IPS DF 4.7 (cell line): ENCODE measurements at regions not wholly inside any gene's neighbourhood (a gene's known extent, or its start where the extent isn't known, plus 50 kb on each side); places are given as distances from the start of the nearest gene placed in this dataset.
"Not testable (repeated sequence)": the region's sequence is repeated elsewhere in the genome, so short reads cannot be mapped to it uniquely, and the experiment has no call there.

Source experiments
- DNase-seq: peaks from one replicate; pipeline ENCODE4 v3.0.0-alpha.2; 2013; ENCODE audit warnings: low spot score; ENCODE audit errors: extremely low read depth

DNA sequence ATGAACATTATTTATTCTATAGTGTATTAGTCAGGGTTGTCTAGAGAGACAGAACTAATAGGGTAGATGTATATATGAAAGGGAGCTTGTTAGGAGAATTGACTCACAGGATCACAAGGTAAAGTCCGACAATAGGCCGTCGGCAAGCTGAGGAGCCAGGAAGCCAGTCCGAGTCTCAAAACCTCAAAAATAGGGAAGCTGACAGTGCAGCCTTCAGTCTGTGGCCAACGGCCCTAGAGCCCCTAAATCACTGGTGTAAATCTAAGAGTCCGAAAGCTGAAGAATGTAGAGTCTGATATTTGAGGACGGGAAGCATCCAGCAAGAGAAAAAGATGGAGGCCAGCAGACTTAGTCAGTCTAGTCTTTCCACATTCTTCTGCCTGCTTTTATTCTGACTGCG is 912.2 kb downstream of the FLRT2 start:
- DNase-seq = no peak

DNA sequence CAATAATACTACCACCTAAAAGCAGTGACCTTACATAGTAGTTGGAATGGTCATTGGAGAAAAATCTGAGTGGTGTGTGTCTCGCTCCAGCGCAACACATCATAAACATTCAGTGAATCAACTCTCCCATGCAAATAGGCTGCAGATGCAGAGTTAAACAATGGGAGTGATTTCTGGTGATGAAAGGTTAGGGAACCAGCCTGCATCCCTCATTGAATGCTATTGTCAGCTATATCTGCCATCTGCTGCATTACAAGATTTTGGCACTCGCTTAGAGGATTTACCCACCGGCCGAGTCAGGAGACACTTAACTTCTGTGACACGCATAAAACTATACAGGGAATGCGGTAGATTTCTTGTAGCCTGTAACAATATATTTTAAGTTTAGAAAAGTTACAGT is 900.9 kb downstream of the FLRT2 start:
- DNase-seq = no peak

DNA sequence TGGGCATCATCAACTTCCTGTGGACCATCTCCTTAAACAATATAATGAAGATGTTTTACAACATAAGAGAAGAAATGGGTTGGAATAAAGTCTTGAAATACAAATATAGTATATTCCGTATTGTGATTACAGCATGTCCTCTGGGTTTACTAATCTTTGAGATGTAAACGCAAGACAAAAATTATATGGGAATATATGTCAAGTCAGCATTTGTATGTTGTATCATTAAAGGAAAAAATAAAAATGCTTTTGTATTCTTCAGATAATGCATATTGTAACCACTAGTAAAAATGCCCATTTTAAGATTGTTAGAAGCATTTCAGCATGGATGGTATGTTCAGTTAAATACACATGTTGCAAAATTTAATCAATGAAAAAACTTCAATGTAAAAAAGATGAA is 893.3 kb downstream of the FLRT2 start:
- no peak for DNase-seq

DNA sequence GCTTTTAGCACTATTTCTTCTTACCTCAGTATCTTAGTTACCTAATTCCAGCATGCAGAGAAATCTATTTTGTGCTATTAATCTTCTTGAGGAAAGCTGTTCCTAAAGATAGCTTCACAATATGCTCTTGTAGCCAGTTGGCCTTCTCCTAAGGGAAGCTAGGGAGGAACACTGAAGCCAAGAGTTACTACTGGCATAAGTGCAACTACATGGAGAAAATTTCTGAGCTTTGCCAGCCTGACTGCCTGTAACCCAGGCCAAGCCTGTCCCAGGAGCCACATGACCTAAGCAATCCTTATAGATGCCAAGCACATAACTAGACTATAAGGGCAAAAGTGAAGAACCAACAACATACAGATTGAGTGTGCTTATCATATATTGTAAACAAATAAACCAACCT is 890.2 kb downstream of the FLRT2 start:
- DNase-seq = no peak

DNA sequence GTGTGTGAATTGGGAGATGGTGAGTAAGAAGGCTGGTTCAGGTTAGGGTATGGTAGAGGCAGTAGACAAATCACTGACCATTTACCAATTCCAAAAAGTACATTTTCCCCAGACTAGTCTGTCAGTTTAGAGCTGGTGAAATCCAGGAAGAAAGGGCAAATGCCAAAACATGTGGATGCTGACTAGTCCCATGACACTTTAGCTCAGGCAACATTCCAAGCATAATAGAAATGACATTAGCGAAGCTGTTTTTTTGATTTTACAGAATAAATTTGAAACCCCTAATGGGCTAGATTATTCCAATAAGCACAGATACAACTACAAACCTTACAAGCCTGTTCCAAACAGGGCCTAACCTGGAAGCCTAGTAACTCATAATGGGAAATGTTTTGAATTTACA is 884.2 kb downstream of the FLRT2 start:
- no peak for DNase-seq

DNA sequence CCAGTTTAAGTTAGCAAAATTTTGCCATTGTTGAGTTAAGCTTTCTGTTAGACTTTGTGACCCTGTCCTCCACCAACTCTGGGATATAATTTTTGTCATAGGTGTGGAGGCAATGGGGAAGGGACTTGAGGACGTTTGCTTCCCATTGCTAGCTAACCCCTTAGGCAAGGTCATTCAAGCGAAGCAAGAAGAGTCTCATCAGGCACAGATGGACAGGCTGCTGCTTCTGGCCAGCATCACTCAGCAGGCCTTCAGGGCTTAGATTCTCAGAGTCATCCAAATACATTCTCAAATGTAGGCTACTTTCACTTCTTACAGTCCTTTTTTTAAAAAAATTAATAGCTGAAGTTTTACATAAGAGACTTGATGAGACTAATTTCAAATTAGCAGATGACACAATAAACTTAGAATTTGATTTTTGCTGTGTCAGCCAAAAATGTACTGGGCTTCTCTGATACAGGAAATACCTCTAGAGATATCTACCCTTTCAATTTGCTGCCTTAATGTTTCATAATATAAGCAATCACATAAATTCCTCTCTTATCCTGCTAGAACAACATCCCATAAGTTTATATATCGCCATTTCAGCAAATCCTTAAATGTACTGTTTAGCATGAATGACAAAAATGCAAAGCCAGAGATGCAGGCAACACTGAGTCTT is 875.2 kb downstream of the FLRT2 start:
- no peak for DNase-seq

DNA sequence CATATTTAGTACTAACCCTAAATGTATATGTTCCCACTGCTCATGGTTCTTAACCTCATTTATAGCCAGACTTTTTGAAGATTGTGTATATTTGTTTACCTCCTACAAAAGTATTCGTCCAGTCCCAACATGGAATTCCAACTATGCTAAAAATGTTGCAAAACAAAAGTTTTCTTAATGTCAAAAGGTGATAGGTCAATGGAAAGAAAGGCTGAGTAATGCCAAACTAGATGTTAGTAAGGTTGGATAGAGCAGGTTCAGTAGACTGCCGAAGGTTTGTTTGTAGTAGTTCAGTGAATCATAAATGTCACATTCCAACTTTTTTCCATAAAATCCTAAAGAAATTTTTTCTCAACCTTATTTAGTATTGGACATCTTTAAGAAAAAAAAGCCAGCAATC is 874.5 kb downstream of the FLRT2 start:
- no peak for DNase-seq

DNA sequence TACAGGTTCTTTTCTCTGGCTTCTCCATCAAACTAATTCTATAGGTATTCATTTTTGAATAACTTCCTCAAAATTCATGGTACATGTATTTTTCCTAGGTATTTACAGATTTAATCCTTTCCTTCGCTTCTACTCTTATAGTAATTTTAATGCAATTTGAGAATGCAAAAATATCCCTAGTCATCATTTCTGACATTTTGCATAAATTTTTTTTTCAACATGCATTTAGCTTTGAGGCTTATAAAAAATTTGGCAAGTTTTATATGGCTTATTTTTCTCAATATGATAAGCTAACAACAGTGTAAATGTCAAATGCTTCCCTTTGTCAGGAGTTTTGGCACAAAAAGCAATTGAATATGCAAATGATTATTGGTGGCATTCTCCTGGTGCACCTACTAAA is 872.6 kb downstream of the FLRT2 start:
- no peak for DNase-seq

DNA sequence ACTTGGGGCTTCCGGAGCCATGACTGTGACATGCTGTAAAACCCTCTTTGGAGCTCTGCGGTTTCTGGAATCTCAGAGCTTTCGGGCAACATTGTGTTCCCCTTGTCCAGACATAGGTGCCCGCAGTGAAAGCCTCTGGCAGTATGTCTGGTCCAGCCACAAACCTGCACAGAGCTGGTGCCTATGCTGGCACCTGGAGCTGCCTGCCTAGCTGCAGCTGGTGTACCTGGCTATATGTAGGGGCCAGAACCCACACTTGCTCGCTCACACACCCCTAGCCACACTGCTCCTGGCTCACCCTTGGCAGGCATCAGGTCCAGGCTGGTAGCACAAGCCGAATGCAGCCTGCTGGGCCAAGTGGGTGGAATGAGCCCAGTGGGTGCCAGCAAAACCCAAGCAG is 861.1 kb downstream of the FLRT2 start:
- DNase-seq = no peak

DNA sequence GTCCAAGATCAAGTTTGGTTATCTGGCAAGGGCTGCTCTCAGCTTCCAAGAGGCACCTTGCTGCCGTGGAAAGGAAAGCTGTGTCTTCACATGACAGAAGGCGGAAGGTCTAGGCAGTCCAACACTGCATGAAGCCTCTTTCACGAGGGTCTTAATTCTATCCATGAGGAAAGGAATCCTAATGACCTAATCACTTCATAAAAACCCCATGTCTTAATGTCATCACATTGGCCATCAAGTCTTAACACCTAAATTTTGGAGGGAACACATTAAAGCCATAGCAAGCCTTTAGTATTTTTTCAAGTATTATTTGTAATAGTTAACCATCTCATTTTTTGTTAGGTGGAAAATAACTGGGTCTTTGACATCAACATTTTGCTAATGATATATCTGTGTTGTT is 858.3 kb downstream of the FLRT2 start:
- DNase-seq = no peak

DNA sequence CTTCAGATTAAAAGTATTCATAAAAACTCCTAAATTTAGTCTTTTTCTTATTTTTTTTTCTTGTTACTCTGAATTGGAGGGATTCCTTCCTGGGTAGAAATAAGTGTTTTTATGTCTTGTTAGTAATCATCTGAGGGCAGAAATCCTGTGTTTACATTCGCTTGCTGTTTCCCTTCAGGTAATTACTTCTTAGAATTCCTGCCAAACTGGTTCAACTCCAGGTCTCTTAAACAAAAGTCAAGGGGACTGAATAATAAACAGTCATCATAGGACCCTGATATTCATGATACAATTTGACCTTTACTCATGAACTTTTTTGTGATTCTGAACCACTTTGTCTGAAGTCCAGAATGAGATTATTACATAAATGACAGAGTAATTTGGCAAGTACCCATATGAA is 843.9 kb downstream of the FLRT2 start:
- DNase-seq = no peak

DNA sequence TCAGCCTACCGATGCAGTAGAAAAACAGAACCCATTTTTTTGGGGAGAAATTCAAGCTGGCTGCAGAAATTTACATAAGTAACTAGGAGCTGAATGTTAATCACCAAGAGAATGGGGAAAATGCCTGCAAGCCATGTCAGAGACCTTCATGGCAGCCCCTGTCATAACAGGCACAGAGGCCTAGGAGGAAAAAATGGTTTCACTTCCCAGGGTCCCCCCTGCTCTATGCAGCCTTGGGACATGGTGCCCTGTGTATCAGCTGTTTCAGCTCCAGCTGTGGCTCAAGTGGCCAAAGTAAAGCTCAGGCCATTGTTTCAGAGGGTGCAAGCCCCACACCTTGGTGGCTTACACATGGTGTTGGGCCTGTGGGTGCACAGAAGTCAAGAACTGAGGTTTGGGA is 842.5 kb downstream of the FLRT2 start:
- DNase-seq = no peak

DNA sequence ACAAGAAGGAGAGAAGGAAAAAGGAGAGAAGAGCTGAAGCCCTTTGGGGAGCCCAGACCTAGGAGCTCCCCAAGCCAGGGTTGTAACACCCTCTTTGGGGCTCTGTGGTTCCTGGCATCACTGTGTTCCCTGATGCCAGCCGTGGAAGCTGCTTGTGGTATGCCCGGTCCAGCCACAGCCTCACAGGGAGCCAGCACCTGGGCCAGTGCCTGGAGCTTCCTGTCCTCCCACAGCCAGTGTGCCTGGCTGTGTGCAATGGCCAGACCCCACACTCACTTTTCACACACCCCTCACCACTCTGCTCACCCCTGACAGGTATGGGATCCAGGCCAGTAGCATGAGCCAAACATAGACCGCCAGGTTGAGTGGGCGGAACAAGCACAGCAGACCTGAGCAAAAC is 834.7 kb downstream of the FLRT2 start:
- DNase-seq = no peak

DNA sequence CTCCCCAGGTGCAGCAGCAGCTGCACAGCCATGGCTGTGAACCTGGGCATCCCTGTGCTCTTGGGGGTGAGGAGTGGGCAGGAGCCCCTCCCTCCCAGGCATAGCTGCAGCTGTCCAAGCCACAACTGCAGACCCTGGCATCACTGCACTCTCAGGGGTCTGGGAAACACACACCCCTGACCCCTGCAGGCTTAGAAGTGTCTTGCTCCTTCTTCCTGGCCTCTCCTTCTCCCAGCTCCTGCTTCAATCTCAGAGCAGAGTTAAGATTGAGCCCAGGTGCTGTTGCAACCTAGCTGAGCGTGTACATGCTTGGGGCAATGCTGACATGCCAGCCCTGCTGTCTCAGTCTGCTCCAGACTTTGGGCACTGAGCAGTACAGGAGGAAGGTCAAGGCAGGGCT is 833.6 kb downstream of the FLRT2 start:
- no peak for DNase-seq

DNA sequence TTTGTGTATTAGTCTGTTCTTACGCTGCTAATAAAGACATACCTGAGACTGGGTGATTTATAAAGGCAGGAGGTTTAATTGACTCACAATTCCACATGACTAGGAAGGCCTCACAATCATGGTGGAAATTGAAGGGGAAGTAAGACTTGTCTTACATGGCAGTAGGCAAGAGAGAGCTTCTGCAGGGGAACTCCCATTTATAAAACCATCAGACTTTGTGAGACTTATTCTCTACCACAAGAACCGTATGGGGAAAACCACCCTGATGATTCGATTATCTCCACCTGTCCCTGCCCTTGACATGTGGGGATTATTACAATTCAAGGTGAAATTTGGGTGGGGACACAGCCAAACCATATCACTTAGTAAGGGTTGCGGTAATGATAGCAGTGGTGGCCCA is 833.1 kb downstream of the FLRT2 start:
- DNase-seq = no peak

DNA sequence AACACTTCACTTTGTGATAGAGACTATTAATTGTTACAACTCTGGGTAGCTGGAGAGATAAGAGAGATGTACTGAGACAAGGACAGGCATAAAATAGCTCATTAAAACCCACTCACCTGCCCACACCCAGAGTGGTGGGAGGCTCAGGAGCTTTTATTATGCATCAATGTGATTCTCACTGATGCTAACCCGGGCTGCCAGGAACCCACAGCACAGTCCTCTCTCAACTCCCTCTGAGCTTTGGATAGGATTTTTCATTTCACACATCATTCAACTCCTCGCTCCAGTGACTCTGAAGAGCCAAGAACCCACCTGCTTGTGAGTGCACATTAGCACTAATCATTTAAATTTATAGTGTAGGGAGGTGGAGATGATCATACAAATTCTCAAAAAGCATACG is 827.9 kb downstream of the FLRT2 start:
- no peak for DNase-seq

DNA sequence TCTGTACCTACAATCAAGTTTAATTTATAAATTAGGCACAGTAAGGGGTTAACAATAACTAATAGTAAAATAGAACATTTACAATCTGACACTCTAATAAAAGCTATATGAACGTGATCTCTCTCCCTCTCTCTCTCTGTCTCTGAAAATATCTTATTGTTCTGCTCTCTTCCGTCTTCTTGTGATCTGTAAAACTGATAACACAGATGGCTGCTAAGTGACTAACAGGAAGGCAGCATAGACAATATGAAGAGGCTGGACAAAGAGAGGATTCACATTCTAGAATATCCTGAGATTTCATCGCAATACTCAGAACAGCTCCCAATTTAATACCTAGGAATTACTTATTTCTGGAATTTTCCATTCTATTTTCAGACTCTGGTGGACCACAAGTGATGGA is 827.2 kb downstream of the FLRT2 start:
- no peak for DNase-seq

DNA sequence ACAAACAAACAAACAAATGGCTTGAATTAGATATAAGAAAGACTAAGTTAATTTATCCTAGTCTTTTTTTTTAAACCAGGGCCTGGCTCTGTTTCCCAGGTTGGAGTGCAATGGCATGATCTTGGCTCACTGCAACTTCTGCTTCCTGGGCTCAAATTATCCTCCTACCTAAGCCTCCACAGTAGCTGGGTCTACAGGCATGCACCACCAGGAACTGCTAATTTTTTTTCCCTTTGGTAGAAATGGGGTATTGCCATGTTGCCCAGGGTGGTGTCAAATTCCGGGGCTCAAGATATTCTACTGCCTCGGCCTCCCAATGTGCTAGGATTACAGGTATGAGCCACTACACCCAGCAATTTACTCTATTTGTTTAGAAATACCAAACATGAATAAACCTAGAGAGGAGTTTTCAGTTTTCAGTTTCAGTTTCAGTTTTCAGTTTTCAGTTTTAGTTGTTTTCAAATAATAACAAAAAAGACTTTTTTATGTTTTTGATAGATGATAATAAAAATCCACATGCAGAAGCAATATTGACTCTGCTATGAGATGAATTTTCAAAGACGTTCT is 817.0 kb downstream of the FLRT2 start:
- no peak for DNase-seq

DNA sequence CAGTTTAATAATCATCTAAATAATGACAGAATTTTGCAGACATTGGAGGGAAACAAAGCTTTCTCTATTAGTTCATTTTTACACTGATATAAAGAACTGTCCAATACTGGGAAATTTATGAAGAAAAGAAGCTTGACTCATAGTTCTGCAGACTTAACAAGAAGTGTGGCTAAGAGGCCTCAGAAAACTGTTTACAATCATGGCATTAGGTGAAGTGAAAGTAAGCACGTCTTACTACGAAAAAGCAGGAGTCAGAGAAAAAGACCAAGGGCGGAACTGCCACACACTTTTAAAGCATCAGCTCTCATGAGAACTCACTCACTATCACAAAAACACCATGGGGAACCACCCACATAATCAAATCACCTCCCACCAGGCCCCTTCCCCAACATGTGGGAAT is 804.4 kb downstream of the FLRT2 start:
- DNase-seq = no peak

DNA sequence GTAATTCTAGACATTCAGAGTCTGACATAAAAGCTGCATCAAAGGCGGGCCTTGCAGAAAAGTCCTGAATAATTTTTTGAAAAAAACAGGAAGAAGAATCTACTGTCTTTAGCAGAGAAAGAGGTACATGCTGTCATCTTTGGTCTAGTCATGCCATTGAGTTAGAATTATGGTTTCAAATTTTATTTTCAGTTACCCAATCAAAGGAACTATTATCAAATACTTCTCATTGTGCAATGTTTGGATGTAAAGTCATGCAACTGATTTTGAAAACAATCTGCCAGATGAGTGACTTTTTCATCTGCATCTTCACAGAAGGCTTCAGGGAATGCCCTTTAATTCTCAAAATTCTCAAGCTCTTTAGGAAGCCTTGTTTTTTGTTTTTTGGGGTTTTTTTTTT is 803.5 kb downstream of the FLRT2 start:
- no peak for DNase-seq

DNA sequence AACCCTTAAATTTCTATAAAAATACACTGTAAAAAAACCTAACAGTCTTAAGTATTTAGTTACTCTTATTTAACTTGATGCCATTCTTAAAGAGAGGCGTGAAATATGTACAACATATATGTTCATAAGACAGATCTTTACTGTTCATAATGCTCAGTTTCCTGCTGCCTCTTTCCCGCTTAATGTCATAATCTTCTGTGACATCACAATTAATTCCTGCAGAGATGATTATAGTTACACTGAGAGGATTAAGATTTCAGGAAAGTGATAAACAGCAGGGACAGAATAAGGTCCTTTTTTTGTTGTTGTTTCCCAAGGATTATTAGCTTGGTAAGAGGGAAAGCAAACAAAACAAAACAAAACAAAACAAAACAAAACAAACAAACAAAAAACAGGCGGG is 801.4 kb downstream of the FLRT2 start:
- no peak for DNase-seq

DNA sequence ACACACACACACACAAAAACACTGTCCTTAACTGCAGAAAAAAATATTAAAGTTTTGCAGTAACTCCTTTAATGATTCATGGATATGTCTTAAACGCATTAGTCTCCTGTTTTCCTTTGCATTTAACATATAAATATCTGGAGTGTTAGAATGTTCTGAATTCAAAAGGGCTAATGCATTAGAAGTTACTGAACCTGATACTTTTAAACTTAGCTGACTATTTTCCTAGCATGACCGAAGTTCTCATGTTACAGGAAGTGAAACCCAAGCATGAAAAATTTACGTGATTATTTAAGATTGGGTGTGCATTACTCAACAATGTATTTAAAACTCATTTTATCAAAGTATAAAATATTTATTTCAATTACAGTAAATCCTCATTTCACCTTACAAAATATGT is 791.2 kb downstream of the FLRT2 start:
- no peak for DNase-seq

DNA sequence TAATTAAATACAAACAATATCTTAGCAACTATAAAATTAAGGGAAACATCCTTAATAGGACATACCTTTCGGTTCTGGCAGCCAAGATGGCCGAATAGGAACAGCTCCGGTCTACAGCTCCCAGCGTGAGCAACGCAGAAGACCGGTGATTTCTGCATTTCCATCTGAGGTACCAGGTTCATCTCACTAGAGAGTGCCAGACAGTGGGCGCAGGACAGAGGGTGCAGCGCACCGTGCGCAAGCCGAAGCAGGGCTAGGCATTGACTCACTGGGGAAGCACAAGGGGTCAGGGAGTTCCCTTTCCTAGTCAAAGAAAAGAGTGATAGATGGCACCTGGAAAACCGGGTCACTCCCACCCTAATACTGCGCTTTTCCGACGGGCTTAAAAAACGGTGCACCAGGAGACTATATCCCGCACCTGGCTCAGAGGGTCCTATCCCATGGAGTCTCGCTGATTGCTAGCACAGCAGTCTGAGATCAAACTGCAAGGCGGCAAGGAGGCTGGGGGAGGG is 782.3 kb downstream of the FLRT2 start:
- DNase-seq = not testable (repeated sequence)

DNA sequence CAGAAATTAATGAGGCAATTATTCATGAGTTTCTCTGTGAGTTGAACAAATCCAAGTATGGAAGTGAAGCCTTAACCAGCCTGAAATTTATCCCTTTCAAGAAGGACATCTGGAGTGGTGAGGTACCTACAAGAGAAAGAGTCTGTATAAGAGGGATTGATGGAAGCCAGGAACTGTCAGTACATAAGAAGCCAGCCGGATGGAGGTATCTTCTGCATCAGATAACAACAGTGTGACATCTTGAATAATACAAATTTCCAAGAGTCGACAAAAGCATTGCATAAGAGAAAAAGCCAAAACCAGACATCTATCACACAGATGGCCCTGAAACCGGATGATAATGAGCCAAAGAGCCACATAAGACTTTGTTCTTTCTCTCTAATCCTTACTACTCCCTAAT is 781.2 kb downstream of the FLRT2 start:
- no peak for DNase-seq
